ENCODE measurements at regions not wholly inside any gene's neighbourhood (a gene's known extent, or its start where the extent isn't known, plus 50 kb on each side); places are given as distances from the start of the nearest gene placed in this dataset.
"Not testable (repeated sequence)": the region's sequence is repeated elsewhere in the genome, so short reads cannot be mapped to it uniquely, and the experiment has no call there.

- Histone ChIP-seq H3K9me2 (replicated peaks; ENCODE audit: insufficient read depth, low read length) (0 out of 2 replicates have a peak, but pooled peaks cover 3% of the 10 kb centered on the region), H3K4me2 (ENCODE audit: low read depth, low read length, poor library complexity, severe bottlenecking) (no peak overlapping the region), H3K27me3 (ENCODE audit: low read length) (no peaks in the 10 kb centered on the region), H3F3A (ENCODE audit: insufficient read depth) (no peaks in the 10 kb centered on the region), H3K4me3 (ENCODE audit: insufficient read depth, low read length, poor library complexity, severe bottlenecking) (no peak overlapping the region), H2AFZ (ENCODE audit: low read depth, low read length, severe bottlenecking) (no peak overlapping the region), H3K27ac (ENCODE audit: low read depth, low read length) (no peak overlapping the region), H4K20me1 (ENCODE audit: low read depth, low read length) (no peaks in the 10 kb centered on the region; the same call in 1 of the 2 replicates), H3K9ac (ENCODE audit: low read length) (no peak overlapping the region), H3K9me3 (ENCODE audit: insufficient read depth, low read length) (no peaks in the 10 kb centered on the region), H3K36me3 (ENCODE audit: low read length) (no peaks in the 10 kb centered on the region), H3K79me2 (ENCODE audit: insufficient read depth, low read length) (no peaks in the 10 kb centered on the region)
- TF ChIP-seq EZH2phosphoT487 (conservative IDR thresholded peaks at IDR 0.05; ENCODE audit: low read length) (no peak), CTCF (IDR thresholded peaks at IDR 0.05; ENCODE audit: insufficient read depth, low read length, poor library complexity, severe bottlenecking) (no peak)
These were observed 208.6 kb downstream of the BLID start for GRCh38 chr11:121907379-121907778.

- no peak overlapping the region for H2AFZ ChIP-seq (ENCODE audit: low read depth, low read length, severe bottlenecking)
- no peak overlapping the region for H3K4me2 ChIP-seq (ENCODE audit: low read depth, low read length, poor library complexity, severe bottlenecking)
- H3K27me3 ChIP-seq (ENCODE audit: low read length): no peaks in the 10 kb centered on the region
- no peak overlapping the region for H3K4me3 ChIP-seq (ENCODE audit: insufficient read depth, low read length, poor library complexity, severe bottlenecking)
- no peak overlapping the region for H3K27ac ChIP-seq (ENCODE audit: low read depth, low read length)
- H3K9ac ChIP-seq (ENCODE audit: low read length): no peak overlapping the region
- H3F3A ChIP-seq (ENCODE audit: insufficient read depth): no peaks in the 10 kb centered on the region
- H3K36me3 ChIP-seq (ENCODE audit: low read length): no peaks in the 10 kb centered on the region
- H3K9me2 ChIP-seq (replicated peaks; ENCODE audit: insufficient read depth, low read length): no peaks in the 10 kb centered on the region
- TF ChIP-seq CTCF (IDR thresholded peaks at IDR 0.05; ENCODE audit: insufficient read depth, low read length, poor library complexity, severe bottlenecking): no peak
- no peak for TF ChIP-seq EZH2phosphoT487 (conservative IDR thresholded peaks at IDR 0.05; ENCODE audit: low read length)
- no peaks in the 10 kb centered on the region for H4K20me1 ChIP-seq (ENCODE audit: low read depth, low read length)
- H3K9me3 ChIP-seq (ENCODE audit: insufficient read depth, low read length): no peaks in the 10 kb centered on the region
- H3K79me2 ChIP-seq (ENCODE audit: insufficient read depth, low read length): no peaks in the 10 kb centered on the region
These were observed 211.9 kb downstream of the BLID start for GRCh38 chr11:121904148-121904547.

GRCh38 chr11:121901886-121902285 lies 214.1 kb downstream of the BLID start:
- H3K79me2 ChIP-seq (ENCODE audit: insufficient read depth, low read length): no peaks in the 10 kb centered on the region
- no peak for TF ChIP-seq EZH2phosphoT487 (conservative IDR thresholded peaks at IDR 0.05; ENCODE audit: low read length)
- no peak for TF ChIP-seq CTCF (IDR thresholded peaks at IDR 0.05; ENCODE audit: insufficient read depth, low read length, poor library complexity, severe bottlenecking)
- no peak overlapping the region for H3K9ac ChIP-seq (ENCODE audit: low read length)
- H3K36me3 ChIP-seq (ENCODE audit: low read length): no peaks in the 10 kb centered on the region
- H2AFZ ChIP-seq (ENCODE audit: low read depth, low read length, severe bottlenecking): no peak overlapping the region
- H3K9me2 ChIP-seq (replicated peaks; ENCODE audit: insufficient read depth, low read length): no peaks in the 10 kb centered on the region
- no peaks in the 10 kb centered on the region for H3F3A ChIP-seq (ENCODE audit: insufficient read depth)
- H3K27ac ChIP-seq (ENCODE audit: low read depth, low read length): no peak overlapping the region
- H3K27me3 ChIP-seq (ENCODE audit: low read length): no peaks in the 10 kb centered on the region
- H3K4me3 ChIP-seq (ENCODE audit: insufficient read depth, low read length, poor library complexity, severe bottlenecking): no peak overlapping the region
- H3K9me3 ChIP-seq (ENCODE audit: insufficient read depth, low read length): no peaks in the 10 kb centered on the region
- no peaks in the 10 kb centered on the region for H4K20me1 ChIP-seq (ENCODE audit: low read depth, low read length)
- H3K4me2 ChIP-seq (ENCODE audit: low read depth, low read length, poor library complexity, severe bottlenecking): no peak overlapping the region

- H3F3A ChIP-seq (ENCODE audit: insufficient read depth); H3K36me3 ChIP-seq (ENCODE audit: low read length); H3K79me2 ChIP-seq (ENCODE audit: insufficient read depth, low read length); H3K27ac ChIP-seq (ENCODE audit: low read depth, low read length); H4K20me1 ChIP-seq (ENCODE audit: low read depth, low read length); H3K9me2 ChIP-seq (replicated peaks; ENCODE audit: insufficient read depth, low read length); H3K9me3 ChIP-seq (ENCODE audit: insufficient read depth, low read length); H3K4me2 ChIP-seq (ENCODE audit: low read depth, low read length, poor library complexity, severe bottlenecking); H3K4me3 ChIP-seq (ENCODE audit: insufficient read depth, low read length, poor library complexity, severe bottlenecking); H2AFZ ChIP-seq (ENCODE audit: low read depth, low read length, severe bottlenecking); H3K27me3 ChIP-seq (ENCODE audit: low read length); H3K9ac ChIP-seq (ENCODE audit: low read length): not testable (repeated sequence)
These were observed 214.6 kb downstream of the BLID start for GRCh38 chr11:121901417-121901816.

Measured in SU-DHL-6 (cell line).